A673 (cell line): ENCODE measurements at regions not wholly inside any gene's neighbourhood (a gene's known extent, or its start where the extent isn't known, plus 50 kb on each side); places are given as distances from the start of the nearest gene placed in this dataset.
"Not testable (repeated sequence)": the region's sequence is repeated elsewhere in the genome, so short reads cannot be mapped to it uniquely, and the experiment has no call there.

Experiments
- EZH2 ChIP-seq: fragments of 200-600 bp; sonication (generic); IDR thresholded peaks from 2 replicates; pipeline ENCODE4 v1.6.1; 2017; ENCODE audit warnings: borderline replicate concordance, low read depth, mild to moderate bottlenecking, mixed read lengths, antibody characterized with exemption, low read length; ENCODE audit not compliant: poor library complexity, severe bottlenecking
- TF ChIP-seq, protein P1 (sequence below): fragments of 300-800, 200-600 bp; sonication (generic); conservative IDR thresholded peaks from 2 replicates; pipeline ENCODE4 v1.5.1; 2017; ENCODE audit warnings: low read depth, mild to moderate bottlenecking, antibody characterized with exemption, low read length, moderate library complexity, mixed read lengths

- TF ChIP-seq, protein P1, sequence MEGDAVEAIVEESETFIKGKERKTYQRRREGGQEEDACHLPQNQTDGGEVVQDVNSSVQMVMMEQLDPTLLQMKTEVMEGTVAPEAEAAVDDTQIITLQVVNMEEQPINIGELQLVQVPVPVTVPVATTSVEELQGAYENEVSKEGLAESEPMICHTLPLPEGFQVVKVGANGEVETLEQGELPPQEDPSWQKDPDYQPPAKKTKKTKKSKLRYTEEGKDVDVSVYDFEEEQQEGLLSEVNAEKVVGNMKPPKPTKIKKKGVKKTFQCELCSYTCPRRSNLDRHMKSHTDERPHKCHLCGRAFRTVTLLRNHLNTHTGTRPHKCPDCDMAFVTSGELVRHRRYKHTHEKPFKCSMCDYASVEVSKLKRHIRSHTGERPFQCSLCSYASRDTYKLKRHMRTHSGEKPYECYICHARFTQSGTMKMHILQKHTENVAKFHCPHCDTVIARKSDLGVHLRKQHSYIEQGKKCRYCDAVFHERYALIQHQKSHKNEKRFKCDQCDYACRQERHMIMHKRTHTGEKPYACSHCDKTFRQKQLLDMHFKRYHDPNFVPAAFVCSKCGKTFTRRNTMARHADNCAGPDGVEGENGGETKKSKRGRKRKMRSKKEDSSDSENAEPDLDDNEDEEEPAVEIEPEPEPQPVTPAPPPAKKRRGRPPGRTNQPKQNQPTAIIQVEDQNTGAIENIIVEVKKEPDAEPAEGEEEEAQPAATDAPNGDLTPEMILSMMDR, result not testable (repeated sequence)
- TF ChIP-seq EZH2, result not testable (repeated sequence)
Measured at GRCh38 chr15:24260854-24261253, 414.7 kb upstream of the NPAP1 start.
